ENCODE measurements at regions not wholly inside any gene's neighbourhood (a gene's known extent, or its start where the extent isn't known, plus 50 kb on each side); places are given as distances from the start of the nearest gene placed in this dataset.

DNA sequence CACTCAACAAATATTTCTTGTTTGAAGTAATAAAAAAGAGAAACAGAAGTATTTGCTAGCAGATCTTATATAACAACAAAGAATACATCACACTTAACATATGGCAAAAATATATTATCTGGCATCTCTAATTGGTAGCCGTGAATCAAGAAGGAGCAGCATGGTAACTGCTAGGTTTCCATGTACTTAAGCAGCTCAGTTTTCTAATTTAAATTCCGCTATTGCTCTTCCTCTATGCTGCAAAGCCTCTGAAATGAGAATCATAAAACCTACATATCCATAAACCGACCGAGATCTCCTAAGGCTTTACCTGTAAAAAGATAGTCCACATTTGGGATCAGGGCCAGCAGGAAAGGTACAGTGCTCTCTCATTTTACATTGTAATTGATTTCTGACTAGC, 76.6 kb upstream of the PTPRZ1 start:
- TF ChIP-seq, protein P1, sequence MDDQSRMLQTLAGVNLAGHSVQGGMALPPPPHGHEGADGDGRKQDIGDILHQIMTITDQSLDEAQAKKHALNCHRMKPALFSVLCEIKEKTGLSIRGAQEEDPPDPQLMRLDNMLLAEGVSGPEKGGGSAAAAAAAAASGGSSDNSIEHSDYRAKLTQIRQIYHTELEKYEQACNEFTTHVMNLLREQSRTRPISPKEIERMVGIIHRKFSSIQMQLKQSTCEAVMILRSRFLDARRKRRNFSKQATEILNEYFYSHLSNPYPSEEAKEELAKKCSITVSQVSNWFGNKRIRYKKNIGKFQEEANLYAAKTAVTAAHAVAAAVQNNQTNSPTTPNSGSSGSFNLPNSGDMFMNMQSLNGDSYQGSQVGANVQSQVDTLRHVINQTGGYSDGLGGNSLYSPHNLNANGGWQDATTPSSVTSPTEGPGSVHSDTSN (IDR thresholded peaks at IDR 0.05) = no peak
- no peak for TF ChIP-seq RFX5 (IDR thresholded peaks at IDR 0.05; ENCODE audit: low read length)
- no peak for TF ChIP-seq SMC3 (IDR thresholded peaks at IDR 0.05; ENCODE audit: low read depth, low read length)
- TF ChIP-seq, protein P2, sequence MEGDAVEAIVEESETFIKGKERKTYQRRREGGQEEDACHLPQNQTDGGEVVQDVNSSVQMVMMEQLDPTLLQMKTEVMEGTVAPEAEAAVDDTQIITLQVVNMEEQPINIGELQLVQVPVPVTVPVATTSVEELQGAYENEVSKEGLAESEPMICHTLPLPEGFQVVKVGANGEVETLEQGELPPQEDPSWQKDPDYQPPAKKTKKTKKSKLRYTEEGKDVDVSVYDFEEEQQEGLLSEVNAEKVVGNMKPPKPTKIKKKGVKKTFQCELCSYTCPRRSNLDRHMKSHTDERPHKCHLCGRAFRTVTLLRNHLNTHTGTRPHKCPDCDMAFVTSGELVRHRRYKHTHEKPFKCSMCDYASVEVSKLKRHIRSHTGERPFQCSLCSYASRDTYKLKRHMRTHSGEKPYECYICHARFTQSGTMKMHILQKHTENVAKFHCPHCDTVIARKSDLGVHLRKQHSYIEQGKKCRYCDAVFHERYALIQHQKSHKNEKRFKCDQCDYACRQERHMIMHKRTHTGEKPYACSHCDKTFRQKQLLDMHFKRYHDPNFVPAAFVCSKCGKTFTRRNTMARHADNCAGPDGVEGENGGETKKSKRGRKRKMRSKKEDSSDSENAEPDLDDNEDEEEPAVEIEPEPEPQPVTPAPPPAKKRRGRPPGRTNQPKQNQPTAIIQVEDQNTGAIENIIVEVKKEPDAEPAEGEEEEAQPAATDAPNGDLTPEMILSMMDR (IDR thresholded peaks at IDR 0.05) = no peak
- TF ChIP-seq POLR2AphosphoS5 (IDR thresholded peaks at IDR 0.05; ENCODE audit: low read depth, low read length) = no peak
- TF ChIP-seq, protein P3, sequence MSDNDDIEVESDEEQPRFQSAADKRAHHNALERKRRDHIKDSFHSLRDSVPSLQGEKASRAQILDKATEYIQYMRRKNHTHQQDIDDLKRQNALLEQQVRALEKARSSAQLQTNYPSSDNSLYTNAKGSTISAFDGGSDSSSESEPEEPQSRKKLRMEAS (IDR thresholded peaks at IDR 0.05; ENCODE audit: low read depth) = no peak
- TF ChIP-seq, protein P4, sequence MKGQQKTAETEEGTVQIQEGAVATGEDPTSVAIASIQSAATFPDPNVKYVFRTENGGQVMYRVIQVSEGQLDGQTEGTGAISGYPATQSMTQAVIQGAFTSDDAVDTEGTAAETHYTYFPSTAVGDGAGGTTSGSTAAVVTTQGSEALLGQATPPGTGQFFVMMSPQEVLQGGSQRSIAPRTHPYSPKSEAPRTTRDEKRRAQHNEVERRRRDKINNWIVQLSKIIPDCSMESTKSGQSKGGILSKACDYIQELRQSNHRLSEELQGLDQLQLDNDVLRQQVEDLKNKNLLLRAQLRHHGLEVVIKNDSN (IDR thresholded peaks at IDR 0.05; ENCODE audit: borderline replicate concordance, low read depth) = no peak
- TF ChIP-seq, protein P5, sequence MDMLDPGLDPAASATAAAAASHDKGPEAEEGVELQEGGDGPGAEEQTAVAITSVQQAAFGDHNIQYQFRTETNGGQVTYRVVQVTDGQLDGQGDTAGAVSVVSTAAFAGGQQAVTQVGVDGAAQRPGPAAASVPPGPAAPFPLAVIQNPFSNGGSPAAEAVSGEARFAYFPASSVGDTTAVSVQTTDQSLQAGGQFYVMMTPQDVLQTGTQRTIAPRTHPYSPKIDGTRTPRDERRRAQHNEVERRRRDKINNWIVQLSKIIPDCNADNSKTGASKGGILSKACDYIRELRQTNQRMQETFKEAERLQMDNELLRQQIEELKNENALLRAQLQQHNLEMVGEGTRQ (IDR thresholded peaks at IDR 0.05; ENCODE audit: borderline replicate concordance, low read depth, low read length) = no peak
- no peak for TF ChIP-seq EP300 (IDR thresholded peaks at IDR 0.05; ENCODE audit: borderline replicate concordance in 1 of 2, low read depth in 1 of 2, low read length in 1 of 2)
- no peak for TF ChIP-seq YY1 (IDR thresholded peaks at IDR 0.05; ENCODE audit: low read depth)
- no peak for TF ChIP-seq RAD21 (IDR thresholded peaks at IDR 0.05; ENCODE audit: low read length)

All from SK-N-SH (cell line).